ENCODE measurements at regions not wholly inside any gene's neighbourhood (a gene's known extent, or its start where the extent isn't known, plus 50 kb on each side); places are given as distances from the start of the nearest gene placed in this dataset.

GRCh38 chrX:69319376-69319775 lies 154.1 kb upstream of the PJA1 start:
- no peak for ATAC-seq
- H3K36me3 ChIP-seq: no peaks in the 10 kb centered on the region
- no peaks in the 10 kb centered on the region for H3K9me3 ChIP-seq
- no peak for TF ChIP-seq CTCF (IDR thresholded peaks at IDR 0.05)
- DNase-seq: no peak
- H3K27me3 ChIP-seq: peaks cover 0 to 16% (median 0%) of the 10 kb centered on the region in 7 donors
- H3K4me1 ChIP-seq: peaks cover 0 to 2% (median 0%) of the 10 kb centered on the region in 9 donors
- intact Hi-C loops (cut with DNase I): no loop called here
- WGBS, 2 donors: 80 to 85% methylated on average over 6 to 7 of the region's 7 CpGs
- no peak overlapping the region for H3K27ac ChIP-seq
- H3K4me3 ChIP-seq: no peak overlapping the region

DNA sequence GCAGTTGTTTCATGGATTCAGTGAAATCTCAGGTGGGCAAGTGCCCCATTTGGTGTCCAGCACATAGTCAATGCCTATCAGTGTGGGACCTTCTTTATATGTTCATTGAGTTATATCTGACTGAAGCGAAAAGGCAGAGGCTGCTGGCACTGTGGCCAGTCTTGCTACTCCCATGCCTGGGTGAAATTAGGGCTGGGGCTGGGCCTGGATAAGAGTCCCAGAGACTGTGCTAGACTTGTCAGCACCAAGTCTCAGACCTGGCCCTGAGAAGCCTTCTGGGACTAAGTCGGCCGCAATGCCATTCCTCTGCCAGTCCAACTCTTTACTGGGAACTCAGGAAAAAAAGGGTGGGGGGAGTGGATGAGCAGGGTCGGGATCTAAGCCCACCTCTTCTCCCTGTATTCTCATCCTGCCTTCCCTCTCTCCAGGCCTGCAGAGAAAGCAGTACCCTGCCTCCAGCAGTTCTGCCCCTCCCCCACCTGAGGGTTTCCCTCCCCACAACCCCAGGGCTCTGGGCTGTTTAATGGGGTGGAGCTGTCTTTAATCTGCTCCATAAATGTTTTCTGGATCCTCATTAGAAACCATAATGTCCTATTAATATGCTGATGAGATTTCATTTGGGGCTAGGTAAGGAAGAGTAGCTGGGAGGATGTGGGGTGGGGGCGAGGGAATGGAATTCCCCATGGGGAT lies 153.5 kb upstream of the PJA1 start:
- no peaks in the 10 kb centered on the region for H3K36me3 ChIP-seq
- intact Hi-C loops (cut with DNase I): no loop called here
- ATAC-seq (no peak), DNase-seq (no peak)
- H3K9me3 ChIP-seq: no peaks in the 10 kb centered on the region
- WGBS, 2 donors: 80 to 86% methylated on average over 5 of the region's 5 CpGs
- TF ChIP-seq CTCF (IDR thresholded peaks at IDR 0.05): no peak
- peaks cover 0 to 19% (median 0%) of the 10 kb centered on the region in 7 donors for H3K27me3 ChIP-seq
- peaks cover 0 to 2% (median 0%) of the 10 kb centered on the region in 9 donors for H3K4me1 ChIP-seq
- H3K4me3 ChIP-seq: no peak overlapping the region
- H3K27ac ChIP-seq: no peak overlapping the region

- intact Hi-C loops (cut with DNase I): no loop called here
- Histone ChIP-seq H3K27me3 (peaks cover 0 to 26% (median 0%) of the 10 kb centered on the region in 7 donors), H3K4me1 (peaks cover 0 to 2% (median 0%) of the 10 kb centered on the region in 9 donors), H3K4me3 (no peak overlapping the region), H3K27ac (no peak overlapping the region), H3K36me3 (no peaks in the 10 kb centered on the region), H3K9me3 (no peaks in the 10 kb centered on the region)
- no peak for ATAC-seq
- TF ChIP-seq CTCF (IDR thresholded peaks at IDR 0.05): no peak
- 81 to 83% methylated on average over 2 of the region's 2 CpGs for WGBS, 2 donors
- no peak for DNase-seq
These were observed 152.5 kb upstream of the PJA1 start for GRCh38 chrX:69317721-69318120.

DNA sequence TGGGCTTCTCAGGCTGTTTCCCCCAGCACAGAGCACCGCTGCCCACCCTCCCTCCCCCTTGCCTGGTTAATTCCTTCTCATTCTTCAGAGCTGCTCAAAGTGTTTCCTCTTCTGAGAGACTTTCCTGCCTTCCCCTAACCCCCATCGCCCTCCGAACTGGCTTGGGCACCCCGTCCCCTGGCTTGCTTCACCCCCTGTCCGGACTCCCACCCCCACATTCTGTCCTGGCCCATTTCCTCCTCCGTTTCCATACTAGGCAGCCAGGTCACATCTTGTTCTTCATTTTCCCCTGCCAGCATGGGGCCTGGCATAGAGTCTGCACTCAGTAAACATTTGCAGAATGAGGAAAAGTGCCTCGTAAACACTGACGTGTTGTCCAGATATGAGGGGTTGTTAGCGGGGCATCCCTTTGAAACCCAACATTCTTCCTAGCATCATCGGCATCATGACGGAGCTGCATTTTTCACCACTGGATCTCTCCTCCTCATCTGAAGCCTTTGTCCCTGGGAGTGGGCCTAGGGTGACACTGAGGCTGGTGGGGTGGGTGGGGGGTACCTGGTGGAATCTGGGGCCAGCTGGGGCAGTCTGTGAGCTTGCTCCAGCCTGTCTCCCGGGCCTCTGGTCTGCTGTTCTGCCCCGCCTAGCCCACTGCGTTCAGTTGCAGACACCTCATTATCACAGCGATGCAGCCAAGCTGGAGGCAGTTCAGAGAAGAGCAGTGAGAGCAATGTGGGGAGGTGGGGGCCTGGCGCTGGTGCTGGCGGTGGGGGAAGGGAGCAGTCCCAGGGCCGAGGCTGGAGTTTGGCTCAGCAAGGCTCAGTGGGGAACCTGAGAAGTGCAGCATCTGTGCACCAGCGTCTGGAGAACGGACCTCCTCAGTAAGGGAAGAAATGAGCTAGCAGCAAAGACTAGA lies 149.4 kb upstream of the PJA1 start:
- TF ChIP-seq CTCF (IDR thresholded peaks at IDR 0.05): no peak
- no peaks in the 10 kb centered on the region for H3K36me3 ChIP-seq
- DNase-seq (peak in 1 of 2 donors; percentile 5), ATAC-seq (peak in 6 of 8 donors; percentile 38 to 84 (median 54))
- H3K9me3 ChIP-seq: no peaks in the 10 kb centered on the region
- no peaks in the 10 kb centered on the region for H3K4me1 ChIP-seq
- H3K4me3 ChIP-seq: no peak overlapping the region
- WGBS, 2 donors: 41 to 45% methylated on average over 18 to 20 of the region's 20 CpGs
- intact Hi-C loops (cut with DNase I): no loop called here
- no peak overlapping the region for H3K27ac ChIP-seq
- H3K27me3 ChIP-seq: peaks cover 0 to 32% (median 0%) of the 10 kb centered on the region in 7 donors

Data from heart right ventricle (tissue), 16 donors.